Ishikawa (cell line): ENCODE measurements at regions not wholly inside any gene's neighbourhood (a gene's known extent, or its start where the extent isn't known, plus 50 kb on each side); places are given as distances from the start of the nearest gene placed in this dataset.

ENCODE experiments used
- RAD21 ChIP-seq: IDR thresholded peaks from 2 replicates; pipeline ENCODE4 v1.6.1; 2012; ENCODE audit warnings: low read depth
- TCF12 ChIP-seq: IDR thresholded peaks from 2 replicates; pipeline ENCODE4 v1.6.1; 2012; ENCODE audit warnings: low read depth
- TEAD4 ChIP-seq: IDR thresholded peaks from 2 replicates; pipeline ENCODE4 v1.6.1; 2012
- TF ChIP-seq, protein P1 (sequence below): IDR thresholded peaks from 2 replicates; pipeline ENCODE4 v1.6.1; 2012; ENCODE audit warnings: low read depth, mild to moderate bottlenecking

DNA sequence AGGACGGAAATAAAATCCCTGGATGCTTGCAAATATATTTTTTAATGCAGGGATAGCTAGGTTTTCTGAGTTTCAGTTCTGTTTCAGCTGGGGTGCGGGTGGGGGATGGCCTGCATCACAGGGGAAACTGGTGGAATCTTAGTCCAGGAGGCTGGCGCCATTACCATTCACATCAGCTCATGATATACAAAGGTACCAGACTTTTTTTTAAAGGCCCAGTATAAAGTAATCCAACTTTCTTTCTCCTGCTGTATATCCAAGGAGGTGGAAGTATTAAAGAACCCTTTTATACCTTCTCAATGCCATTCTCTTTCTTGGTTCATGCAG, 343.8 kb downstream of the KCNRG start:
- TF ChIP-seq, protein P1, sequence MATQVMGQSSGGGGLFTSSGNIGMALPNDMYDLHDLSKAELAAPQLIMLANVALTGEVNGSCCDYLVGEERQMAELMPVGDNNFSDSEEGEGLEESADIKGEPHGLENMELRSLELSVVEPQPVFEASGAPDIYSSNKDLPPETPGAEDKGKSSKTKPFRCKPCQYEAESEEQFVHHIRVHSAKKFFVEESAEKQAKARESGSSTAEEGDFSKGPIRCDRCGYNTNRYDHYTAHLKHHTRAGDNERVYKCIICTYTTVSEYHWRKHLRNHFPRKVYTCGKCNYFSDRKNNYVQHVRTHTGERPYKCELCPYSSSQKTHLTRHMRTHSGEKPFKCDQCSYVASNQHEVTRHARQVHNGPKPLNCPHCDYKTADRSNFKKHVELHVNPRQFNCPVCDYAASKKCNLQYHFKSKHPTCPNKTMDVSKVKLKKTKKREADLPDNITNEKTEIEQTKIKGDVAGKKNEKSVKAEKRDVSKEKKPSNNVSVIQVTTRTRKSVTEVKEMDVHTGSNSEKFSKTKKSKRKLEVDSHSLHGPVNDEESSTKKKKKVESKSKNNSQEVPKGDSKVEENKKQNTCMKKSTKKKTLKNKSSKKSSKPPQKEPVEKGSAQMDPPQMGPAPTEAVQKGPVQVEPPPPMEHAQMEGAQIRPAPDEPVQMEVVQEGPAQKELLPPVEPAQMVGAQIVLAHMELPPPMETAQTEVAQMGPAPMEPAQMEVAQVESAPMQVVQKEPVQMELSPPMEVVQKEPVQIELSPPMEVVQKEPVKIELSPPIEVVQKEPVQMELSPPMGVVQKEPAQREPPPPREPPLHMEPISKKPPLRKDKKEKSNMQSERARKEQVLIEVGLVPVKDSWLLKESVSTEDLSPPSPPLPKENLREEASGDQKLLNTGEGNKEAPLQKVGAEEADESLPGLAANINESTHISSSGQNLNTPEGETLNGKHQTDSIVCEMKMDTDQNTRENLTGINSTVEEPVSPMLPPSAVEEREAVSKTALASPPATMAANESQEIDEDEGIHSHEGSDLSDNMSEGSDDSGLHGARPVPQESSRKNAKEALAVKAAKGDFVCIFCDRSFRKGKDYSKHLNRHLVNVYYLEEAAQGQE = no peak
- TF ChIP-seq RAD21 (no peak), TCF12 (no peak), TEAD4 (no peak)
